ENCODE measurements at regions not wholly inside any gene's neighbourhood (a gene's known extent, or its start where the extent isn't known, plus 50 kb on each side); places are given as distances from the start of the nearest gene placed in this dataset.

GRCh38 chr4:71978210-71978835 lies 53.5 kb upstream of the NPFFR2 start:
- no peak for DNase-seq
- Histone ChIP-seq H3K4me3 (ENCODE audit: low read length) (no peak overlapping the region), H4K20me1 (ENCODE audit: low read length) (no peaks in the 10 kb centered on the region), H3K9me3 (ENCODE audit: low read length) (no peaks in the 10 kb centered on the region), H3F3A (ENCODE audit: low read length, unreplicated experiment) (no peaks in the 10 kb centered on the region), H3K9ac (ENCODE audit: low read length) (no peak overlapping the region), H3K4me2 (ENCODE audit: low read length) (no peak overlapping the region), H3K9me2 (replicated peaks; ENCODE audit: low read length) (no peaks in the 10 kb centered on the region), H3K36me3 (ENCODE audit: low read depth, low read length) (no peaks in the 10 kb centered on the region), H3K27ac (ENCODE audit: low read length) (no peak overlapping the region), H3K79me2 (ENCODE audit: low read length) (no peaks in the 10 kb centered on the region), H3K27me3 (ENCODE audit: low read length) (no peaks in the 10 kb centered on the region), H3K4me1 (ENCODE audit: insufficient read depth, low read length) (no peaks in the 10 kb centered on the region), H2AFZ (ENCODE audit: low read length) (no peak overlapping the region)
- no peak for ATAC-seq
- TF ChIP-seq EZH2phosphoT487 (IDR thresholded peaks at IDR 0.05; ENCODE audit: borderline replicate concordance, low read length) (no peak), CTCF (conservative IDR thresholded peaks at IDR 0.05; ENCODE audit: low read depth, low read length) (no peak), EZH2 (IDR thresholded peaks at IDR 0.05; ENCODE audit: low read length, unreplicated experiment) (no peak)
- ChIA-PET POLR2A (ENCODE audit: unreplicated experiment) (no interaction called here), CTCF (no interaction called here)
- intact Hi-C loops (cut with micrococcal nuclease): no loop called here
- no TSS peak for BruUV-seq (replicated peaks)

- no peaks in the 10 kb centered on the region for H3K79me2 ChIP-seq (ENCODE audit: low read length)
- ATAC-seq (no peak), DNase-seq (no peak)
- TF ChIP-seq EZH2phosphoT487 (IDR thresholded peaks at IDR 0.05; ENCODE audit: borderline replicate concordance, low read length) (no peak), EZH2 (IDR thresholded peaks at IDR 0.05; ENCODE audit: low read length, unreplicated experiment) (no peak), CTCF (conservative IDR thresholded peaks at IDR 0.05; ENCODE audit: low read depth, low read length) (no peak)
- no peak overlapping the region for H3K4me2 ChIP-seq (ENCODE audit: low read length)
- no peak overlapping the region for H3K4me3 ChIP-seq (ENCODE audit: low read length)
- no peaks in the 10 kb centered on the region for H3K36me3 ChIP-seq (ENCODE audit: low read depth, low read length)
- no peaks in the 10 kb centered on the region for H3F3A ChIP-seq (ENCODE audit: low read length, unreplicated experiment)
- H3K9ac ChIP-seq (ENCODE audit: low read length): no peak overlapping the region
- H2AFZ ChIP-seq (ENCODE audit: low read length): no peak overlapping the region
- no peaks in the 10 kb centered on the region for H3K27me3 ChIP-seq (ENCODE audit: low read length)
- intact Hi-C loops (cut with micrococcal nuclease): loop anchor here (10.0 kb wide), 1 partner anchor 204 kb away; no protein-coding TSS in a partner anchor
- no peaks in the 10 kb centered on the region for H3K9me2 ChIP-seq (replicated peaks; ENCODE audit: low read length)
- H4K20me1 ChIP-seq (ENCODE audit: low read length): no peaks in the 10 kb centered on the region
- CTCF ChIA-PET: no interaction called here
- BruUV-seq (replicated peaks): no TSS peak
- no peaks in the 10 kb centered on the region for H3K4me1 ChIP-seq (ENCODE audit: insufficient read depth, low read length)
- POLR2A ChIA-PET (ENCODE audit: unreplicated experiment): no interaction called here
- no peaks in the 10 kb centered on the region for H3K9me3 ChIP-seq (ENCODE audit: low read length)
- no peak overlapping the region for H3K27ac ChIP-seq (ENCODE audit: low read length)
Measured at GRCh38 chr4:71980976-71981375, 50.8 kb upstream of the NPFFR2 start.
